Stimulated activated CD4-positive, alpha-beta T cell treated with anti-CD3 and anti-CD28 coated beads, Interleukin-1b, Interleukin-23, amount 100 ng/mL, for 1 hour (primary cell): ENCODE measurements at regions not wholly inside any gene's neighbourhood (a gene's known extent, or its start where the extent isn't known, plus 50 kb on each side); places are given as distances from the start of the nearest gene placed in this dataset.
"Not testable (repeated sequence)": the region's sequence is repeated elsewhere in the genome, so short reads cannot be mapped to it uniquely, and the experiment has no call there.

Experiments used
- DNase-seq, 2 donors: peaks; one replicate each; pipeline ENCODE4 v3.0.0-alpha.2; 2020; ENCODE audit warnings: low read depth in 2 of 2

GRCh38 chr13:50644081-50644871, 199.2 kb downstream of the DLEU7 start:
- no peak for DNase-seq

DNA sequence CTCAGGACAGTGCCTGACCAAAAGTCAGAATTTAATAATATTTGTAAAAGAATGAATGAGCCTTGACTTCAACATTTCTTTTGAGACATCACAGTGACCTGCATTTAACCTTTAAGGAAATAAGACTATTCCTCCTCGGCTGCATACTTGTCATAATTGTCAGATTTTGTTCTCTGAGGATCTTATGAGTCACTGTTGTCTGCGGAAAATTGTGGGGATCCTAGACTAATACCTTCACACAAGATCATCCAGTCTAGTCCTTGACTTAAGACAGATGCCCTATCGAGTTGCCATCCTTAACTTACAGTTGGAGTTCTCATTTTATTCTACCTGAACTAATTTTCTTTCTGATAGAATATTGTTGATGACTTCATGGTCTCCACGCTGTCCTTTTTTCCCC, 198.4 kb downstream of the DLEU7 start:
- no peak for DNase-seq

GRCh38 chr13:50646070-50646469, 197.4 kb downstream of the DLEU7 start:
- no peak for DNase-seq

DNA sequence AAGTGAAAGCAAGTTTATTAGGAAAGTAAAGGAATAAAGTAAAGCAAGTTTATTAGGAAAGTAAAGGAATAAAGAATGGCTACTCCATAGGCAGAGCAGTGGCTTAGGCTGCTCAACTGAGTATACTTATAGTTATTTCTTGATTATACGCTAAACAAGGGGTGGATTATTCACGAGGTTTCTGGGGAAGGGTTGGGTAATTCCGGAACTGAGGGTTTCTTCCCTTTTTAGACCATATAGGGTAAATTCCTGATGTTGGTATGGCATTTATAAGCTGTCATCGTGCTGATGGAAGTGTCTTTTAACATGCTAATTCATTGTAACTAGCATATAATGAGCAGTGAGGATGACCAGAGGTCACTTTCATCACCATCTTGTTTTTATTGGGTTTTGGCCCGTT, 194.3 kb downstream of the DLEU7 start:
- no peak for DNase-seq

GRCh38 chr13:50650592-50651504, 192.6 kb downstream of the DLEU7 start:
- DNase-seq, result no peak

GRCh38 chr13:50651922-50652321, 191.6 kb downstream of the DLEU7 start:
- no peak for DNase-seq

GRCh38 chr13:50654331-50654730, 189.2 kb downstream of the DLEU7 start:
- DNase-seq, result no peak

GRCh38 chr13:50661881-50662280, 181.6 kb downstream of the DLEU7 start:
- not testable (repeated sequence) for DNase-seq

DNA sequence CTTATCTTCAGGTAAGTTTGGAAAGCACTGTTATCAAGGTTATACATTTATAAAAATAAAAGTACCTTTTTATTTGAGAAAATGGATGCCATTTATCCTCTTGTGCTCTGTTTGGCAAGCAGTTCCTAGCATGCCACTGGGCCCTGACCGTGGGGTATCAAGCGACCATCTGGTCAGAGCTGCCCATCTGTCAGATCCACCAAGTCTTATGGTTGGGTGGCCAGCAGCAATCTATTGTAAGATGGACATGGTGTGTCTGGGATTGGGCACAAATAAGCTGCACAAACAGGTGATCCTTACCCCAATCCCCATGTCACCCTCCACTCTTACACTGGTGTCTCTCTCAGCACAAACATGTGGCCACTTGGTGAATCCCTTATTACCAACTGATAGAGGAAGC, 178.5 kb downstream of the DLEU7 start:
- no peak for DNase-seq

DNA sequence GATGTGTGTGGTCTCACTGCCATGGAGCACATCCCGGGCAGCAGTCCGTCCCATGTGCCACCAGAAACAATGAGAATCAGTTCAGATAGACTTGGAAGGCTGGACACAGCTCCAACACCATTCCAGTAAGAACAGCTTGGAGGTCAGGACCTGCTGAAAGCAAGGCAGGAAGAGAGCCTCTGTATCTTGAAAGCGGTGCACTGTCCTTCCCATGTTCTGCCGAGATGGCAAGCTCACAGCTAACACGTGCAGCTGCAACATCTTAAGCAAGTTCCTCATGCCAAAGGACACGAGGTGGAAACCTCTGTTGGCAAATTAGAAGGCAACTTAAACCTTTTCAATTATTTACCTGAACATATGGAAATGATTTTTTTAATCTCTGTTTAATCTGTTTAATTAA, 175.4 kb downstream of the DLEU7 start:
- DNase-seq, result no peak

- DNase-seq, result no peak
Measured at GRCh38 chr13:50668691-50669271, 174.7 kb downstream of the DLEU7 start.

DNA sequence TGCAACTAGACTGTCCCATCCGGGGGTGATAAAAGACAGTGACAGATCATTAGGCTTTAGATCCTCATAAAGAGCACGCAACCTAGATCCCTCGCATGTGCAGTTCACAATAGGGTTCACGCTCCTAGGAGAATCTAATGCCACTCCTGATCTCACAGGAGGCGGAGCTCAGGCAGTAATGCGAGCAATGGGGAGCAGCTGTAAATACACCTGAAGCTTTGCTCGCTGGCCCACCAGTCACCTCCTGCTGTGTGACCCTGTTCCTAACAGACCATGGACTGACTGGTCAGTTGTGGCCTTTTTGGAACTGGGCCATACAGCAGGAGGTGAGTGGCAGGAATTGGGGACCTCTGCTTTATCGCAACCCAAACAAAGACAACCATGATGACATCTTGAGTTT, 173.2 kb downstream of the DLEU7 start:
- no peak for DNase-seq

DNA sequence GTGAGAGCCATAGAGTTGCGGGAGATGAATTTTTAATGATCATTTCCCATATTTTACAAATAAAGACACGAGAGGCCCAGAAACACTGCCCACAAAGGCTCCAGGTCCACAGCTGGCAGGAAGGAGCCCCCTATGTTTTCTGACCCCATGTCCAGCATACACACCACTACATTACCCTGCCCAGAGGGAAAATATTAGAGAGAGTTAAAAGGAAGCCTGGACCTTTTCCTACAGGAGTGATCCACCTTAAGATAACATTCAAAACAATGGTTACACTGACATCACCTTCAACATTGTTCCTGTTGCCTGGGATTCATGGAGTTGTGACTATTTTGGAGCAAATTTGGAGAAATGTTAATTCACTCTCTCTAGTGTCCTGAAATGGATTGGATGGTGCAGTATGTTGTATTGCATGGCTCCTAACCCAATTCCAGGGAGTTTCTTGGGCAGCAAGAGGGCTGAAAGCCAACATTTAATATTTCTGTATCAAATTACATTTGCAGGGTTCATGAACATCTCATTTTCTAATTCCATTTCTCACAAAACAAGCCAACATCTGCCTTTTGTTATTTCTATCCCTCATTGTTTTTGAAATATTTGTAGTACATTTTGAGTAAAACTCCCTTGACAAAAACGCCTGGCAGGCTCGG, 172.5 kb downstream of the DLEU7 start:
- no peak for DNase-seq

DNA sequence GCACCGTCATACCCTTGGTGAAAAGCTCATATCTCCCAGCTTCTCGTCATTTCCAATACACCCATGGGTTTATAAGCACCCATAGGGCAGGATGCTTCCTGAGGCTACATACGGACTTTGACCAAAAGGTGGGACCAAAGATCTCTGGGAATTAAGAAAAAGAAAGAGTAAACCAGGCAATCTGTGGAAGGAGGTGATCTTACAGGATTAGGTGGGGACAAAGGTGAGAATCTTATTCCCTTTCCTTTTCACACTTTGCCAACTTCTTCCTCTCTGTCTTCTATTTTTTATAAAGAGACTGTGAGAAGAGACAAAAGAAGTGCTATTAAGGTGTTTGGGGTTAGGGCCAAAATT, 172.0 kb downstream of the DLEU7 start:
- DNase-seq, result no peak

DNA sequence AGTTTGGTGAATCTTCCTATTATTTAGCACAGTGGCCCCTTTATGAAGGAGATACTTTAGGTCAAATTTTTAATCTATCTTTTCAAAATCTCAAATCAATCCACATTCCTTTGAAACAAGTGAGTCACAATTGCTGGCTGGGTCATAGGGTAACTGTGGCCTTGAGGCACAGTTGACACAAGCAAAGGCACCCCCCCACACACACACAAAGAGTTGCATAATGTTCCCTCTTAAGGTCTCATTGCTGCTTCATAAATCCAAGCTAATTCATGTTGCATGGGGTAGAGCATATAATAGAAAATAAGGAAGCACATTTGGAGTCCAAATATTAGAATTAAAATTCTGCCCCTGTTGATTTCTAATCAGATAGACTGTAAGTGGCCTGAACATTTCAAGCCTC, 171.5 kb downstream of the DLEU7 start:
- DNase-seq, result no peak

GRCh38 chr13:50675651-50676050, 167.8 kb downstream of the DLEU7 start:
- DNase-seq, result no peak

- no peak for DNase-seq
Measured at GRCh38 chr13:50676602-50677001, 166.9 kb downstream of the DLEU7 start.

- DNase-seq, result no peak
Measured at GRCh38 chr13:50677258-50677657, 166.2 kb downstream of the DLEU7 start.

GRCh38 chr13:50677687-50678463, 165.6 kb downstream of the DLEU7 start:
- no peak for DNase-seq

- no peak for DNase-seq
Measured at GRCh38 chr13:50678464-50679162, 164.9 kb downstream of the DLEU7 start.

DNA sequence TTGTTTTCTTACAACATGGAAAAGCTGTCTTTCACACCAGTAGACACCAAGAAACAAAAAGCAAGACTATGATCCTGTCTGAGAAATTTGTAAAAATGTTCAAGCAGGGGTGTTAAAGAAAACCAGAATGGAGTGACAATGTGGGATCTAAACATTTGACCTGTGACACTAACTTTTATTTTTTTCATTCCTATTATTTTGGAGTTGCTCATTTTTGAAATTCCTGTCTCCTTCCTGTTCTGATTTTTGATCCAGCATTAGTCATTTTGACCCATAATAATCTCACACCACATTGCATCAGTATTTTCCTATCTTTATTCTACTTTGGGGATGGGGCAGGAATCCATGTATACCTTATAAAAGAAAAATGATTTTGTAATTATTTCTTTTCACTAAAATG, 164.2 kb downstream of the DLEU7 start:
- DNase-seq, result no peak
